GM18867 (cell line): ENCODE measurements at regions not wholly inside any gene's neighbourhood (a gene's known extent, or its start where the extent isn't known, plus 50 kb on each side); places are given as distances from the start of the nearest gene placed in this dataset.
A peak's percentile ranks its signal among the peaks of the same experiment; 100 is the strongest.
"Not testable (repeated sequence)": the region's sequence is repeated elsewhere in the genome, so short reads cannot be mapped to it uniquely, and the experiment has no call there.

Source experiments
- ATAC-seq: cut with Tn5 transposase; IDR thresholded peaks from one replicate; pipeline ENCODE4 v1.9.1; 2021; ENCODE audit warnings: mild to moderate bottlenecking, moderate library complexity; ENCODE audit not compliant: unreplicated experiment

GRCh38 chr3:152574461-152575079, 260.4 kb upstream of the P2RY1 start:
- ATAC-seq = peak; percentile 89

GRCh38 chr3:152578769-152579168, 256.2 kb upstream of the P2RY1 start:
- no peak for ATAC-seq

- ATAC-seq = no peak
Measured at GRCh38 chr3:152581951-152582350, 253.0 kb upstream of the P2RY1 start.

GRCh38 chr3:152583963-152584362, 251.0 kb upstream of the P2RY1 start:
- ATAC-seq = no peak

- ATAC-seq = no peak
Measured at GRCh38 chr3:152586974-152587373, 248.0 kb upstream of the P2RY1 start.

- no peak for ATAC-seq
Measured at GRCh38 chr3:152587861-152588260, 247.1 kb upstream of the P2RY1 start.

GRCh38 chr3:152589644-152590043, 245.3 kb upstream of the P2RY1 start:
- ATAC-seq = no peak

GRCh38 chr3:152591515-152591914, 243.4 kb upstream of the P2RY1 start:
- ATAC-seq = no peak

GRCh38 chr3:152593242-152593641, 241.7 kb upstream of the P2RY1 start:
- no peak for ATAC-seq

GRCh38 chr3:152595975-152596821, 238.7 kb upstream of the P2RY1 start:
- ATAC-seq = peak; percentile 100

- not testable (repeated sequence) for ATAC-seq
Measured at GRCh38 chr3:152596832-152597231, 238.1 kb upstream of the P2RY1 start.

- no peak for ATAC-seq
Measured at GRCh38 chr3:152606146-152606545, 228.8 kb upstream of the P2RY1 start.

- ATAC-seq = no peak
Measured at GRCh38 chr3:152607179-152607578, 227.8 kb upstream of the P2RY1 start.

GRCh38 chr3:152608696-152609594, 226.0 kb upstream of the P2RY1 start:
- ATAC-seq = no peak

- no peak for ATAC-seq
Measured at GRCh38 chr3:152609891-152610290, 225.0 kb upstream of the P2RY1 start.

GRCh38 chr3:152610622-152611021, 224.3 kb upstream of the P2RY1 start:
- ATAC-seq = no peak

- no peak for ATAC-seq
Measured at GRCh38 chr3:152611905-152612304, 223.0 kb upstream of the P2RY1 start.

GRCh38 chr3:152613851-152614250, 221.1 kb upstream of the P2RY1 start:
- no peak for ATAC-seq

GRCh38 chr3:152615681-152616080, 219.2 kb upstream of the P2RY1 start:
- no peak for ATAC-seq

GRCh38 chr3:152617609-152618008, 217.3 kb upstream of the P2RY1 start:
- ATAC-seq = no peak

- ATAC-seq = no peak
Measured at GRCh38 chr3:152618529-152618928, 216.4 kb upstream of the P2RY1 start.
